Left lung (tissue), 4 donors: ENCODE measurements at regions not wholly inside any gene's neighbourhood (a gene's known extent, or its start where the extent isn't known, plus 50 kb on each side); places are given as distances from the start of the nearest gene placed in this dataset.
"Not testable (repeated sequence)": the region's sequence is repeated elsewhere in the genome, so short reads cannot be mapped to it uniquely, and the experiment has no call there.

ENCODE experiments used
- ATAC-seq: fragments of 200-7000 bp; cut with Tn5 transposase; one replicate; pipeline ENCODE4 v1.9.1; 2020; ENCODE audit warnings: moderate library complexity
- DNase-seq, 4 donors: peaks; one replicate each; pipeline ENCODE4 v3.0.0-alpha.2; 2013 to 2020
- H3K27ac ChIP-seq, 2 donors: fragments of 200-600 bp; sonication (generic) in 1 of 2; one replicate each; pipeline versions ENCODE4 v1.5.0 to v1.8.0; 2020 to 2021
- H3K27me3 ChIP-seq, 2 donors: fragments of 200-600 bp; sonication (generic) in 1 of 2; one replicate each; pipeline versions ENCODE4 v1.5.0 to v1.8.0; 2020 to 2021
- H3K36me3 ChIP-seq, 2 donors: fragments of 200-600 bp; sonication (generic) in 1 of 2; one replicate each; pipeline versions ENCODE4 v1.5.0 to v1.8.0; 2020 to 2021
- H3K4me1 ChIP-seq, 2 donors: fragments of 200-600 bp; one replicate each; pipeline ENCODE4 v1.8.0; 2021
- H3K4me3 ChIP-seq, 2 donors: fragments of 200-600 bp; sonication (generic) in 1 of 2; one replicate each; pipeline versions ENCODE4 v1.5.0 to v1.8.0; 2020 to 2021; ENCODE audit warnings: mild to moderate bottlenecking in 1 of 2
- H3K9me3 ChIP-seq, 2 donors: fragments of 200-600 bp; sonication (generic) in 1 of 2; one replicate each; pipeline versions ENCODE4 v1.5.0 to v1.8.0; 2020 to 2021
- intact Hi-C, 2 donors: fragments of 100-400 bp; cut with DNase I; formaldehyde crosslinking; loops; one replicate each; pipeline versions ENCODE4 v1.11.2 to v1.14.2; 2022
- TF ChIP-seq, protein P1 (sequence below), 2 donors: fragments of 200-600 bp; sonication (generic) in 1 of 2; IDR thresholded peaks; one replicate each; pipeline versions ENCODE4 v1.5.0 to v1.8.0; 2021; ENCODE audit warnings: antibody characterized with exemption in 2 of 2
- donor health status: DM: no; HTN: yes; CAD: no.
- donor health status: DM: no; HTN: no; CAD: no.

DNA sequence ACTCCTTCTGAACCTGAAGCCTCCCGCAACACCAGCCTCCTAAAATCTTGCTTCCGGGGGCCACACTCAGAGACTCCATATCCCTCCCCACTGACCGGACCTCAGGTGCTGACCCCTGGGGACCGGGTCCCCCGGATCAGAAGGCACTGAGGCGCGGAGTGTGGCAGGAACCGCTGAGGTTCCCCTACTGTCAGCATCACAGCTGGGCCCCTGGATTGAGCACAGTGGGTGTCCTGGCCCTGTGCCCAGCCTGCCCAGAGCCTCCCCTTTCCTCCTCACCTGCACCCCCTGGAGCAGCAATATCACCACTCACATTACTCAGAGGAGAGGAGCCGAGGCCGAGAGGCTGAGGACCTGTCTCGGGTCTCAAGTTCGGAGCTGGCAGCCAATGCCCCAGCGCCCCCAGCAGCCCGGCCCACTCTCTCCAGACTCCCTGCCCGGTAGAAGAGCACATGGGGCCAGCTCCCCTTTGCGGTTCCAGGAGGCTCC lies 101.2 kb upstream of the EIF5 start:
- H3K4me3 ChIP-seq = no peak overlapping the region
- no peak for ATAC-seq

DNA sequence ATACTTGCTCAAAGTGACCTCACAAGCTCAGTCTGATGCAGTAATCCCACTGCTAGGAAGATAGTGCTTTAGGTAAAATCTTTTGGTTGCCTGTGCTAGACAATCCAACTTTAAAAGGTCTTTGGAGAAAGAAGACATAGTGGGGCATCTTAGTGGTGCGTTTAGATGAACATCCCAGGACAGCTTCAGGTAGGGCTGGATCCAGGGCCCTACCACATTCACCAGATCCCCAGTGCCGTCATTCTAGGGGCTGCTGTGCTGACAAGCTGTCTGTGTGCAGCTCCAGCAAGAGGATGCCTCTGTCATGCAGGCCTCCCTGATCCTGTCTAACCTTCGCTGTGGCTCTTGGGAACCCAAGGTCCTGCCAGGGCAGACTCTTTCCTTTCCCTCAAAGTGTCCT lies 100.7 kb upstream of the EIF5 start:
- intact Hi-C loops = no loop called here
- Histone ChIP-seq H3K4me3 (no peak overlapping the region), H3K36me3 (no peaks in the 10 kb centered on the region), H3K27ac (no peak overlapping the region), H3K27me3 (peaks cover 0 to 5% of the 10 kb centered on the region in 2 donors), H3K9me3 (peaks cover 0 to 6% of the 10 kb centered on the region in 2 donors), H3K4me1 (peaks cover 0 to 4% of the 10 kb centered on the region in 2 donors)
- DNase-seq (no peak), ATAC-seq (no peak)
- TF ChIP-seq, protein P1, sequence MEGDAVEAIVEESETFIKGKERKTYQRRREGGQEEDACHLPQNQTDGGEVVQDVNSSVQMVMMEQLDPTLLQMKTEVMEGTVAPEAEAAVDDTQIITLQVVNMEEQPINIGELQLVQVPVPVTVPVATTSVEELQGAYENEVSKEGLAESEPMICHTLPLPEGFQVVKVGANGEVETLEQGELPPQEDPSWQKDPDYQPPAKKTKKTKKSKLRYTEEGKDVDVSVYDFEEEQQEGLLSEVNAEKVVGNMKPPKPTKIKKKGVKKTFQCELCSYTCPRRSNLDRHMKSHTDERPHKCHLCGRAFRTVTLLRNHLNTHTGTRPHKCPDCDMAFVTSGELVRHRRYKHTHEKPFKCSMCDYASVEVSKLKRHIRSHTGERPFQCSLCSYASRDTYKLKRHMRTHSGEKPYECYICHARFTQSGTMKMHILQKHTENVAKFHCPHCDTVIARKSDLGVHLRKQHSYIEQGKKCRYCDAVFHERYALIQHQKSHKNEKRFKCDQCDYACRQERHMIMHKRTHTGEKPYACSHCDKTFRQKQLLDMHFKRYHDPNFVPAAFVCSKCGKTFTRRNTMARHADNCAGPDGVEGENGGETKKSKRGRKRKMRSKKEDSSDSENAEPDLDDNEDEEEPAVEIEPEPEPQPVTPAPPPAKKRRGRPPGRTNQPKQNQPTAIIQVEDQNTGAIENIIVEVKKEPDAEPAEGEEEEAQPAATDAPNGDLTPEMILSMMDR (IDR thresholded peaks at IDR 0.05) = no peak

More for the DNA sequence above, 101.2 kb upstream of the EIF5 start:
- TF ChIP-seq, protein P1 (IDR thresholded peaks at IDR 0.05) = no peak
- intact Hi-C loops = no loop called here
- no peaks in the 10 kb centered on the region for H3K36me3 ChIP-seq
- peaks cover 0 to 5% of the 10 kb centered on the region in 2 donors for H3K27me3 ChIP-seq
- peaks cover 0 to 4% of the 10 kb centered on the region in 2 donors for H3K4me1 ChIP-seq
- peaks cover 0 to 1% of the 10 kb centered on the region in 2 donors for H3K9me3 ChIP-seq
- H3K27ac ChIP-seq = no peak overlapping the region
- DNase-seq = no peak

DNA sequence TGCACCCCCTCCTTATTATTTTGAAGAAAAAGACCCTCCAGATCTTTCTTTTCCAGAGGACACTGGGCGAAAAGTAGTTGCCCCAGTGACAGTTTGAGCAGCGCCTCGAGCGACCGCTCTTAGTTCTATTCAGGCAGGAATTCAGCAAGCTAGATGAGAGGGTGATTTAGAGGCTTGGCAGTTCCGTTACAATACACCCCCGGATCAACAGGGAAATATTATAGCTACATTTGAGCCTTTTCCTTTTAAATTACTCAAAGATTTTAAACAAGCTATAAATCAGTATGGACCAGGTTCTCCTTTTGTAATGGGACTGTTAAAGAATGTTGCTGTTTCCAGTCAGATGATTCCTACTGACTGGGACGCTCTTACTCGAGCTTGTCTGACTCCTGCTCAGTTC lies 99.2 kb upstream of the EIF5 start:
- H3K4me1 ChIP-seq, H3K4me3 ChIP-seq, H3K27me3 ChIP-seq, H3K27ac ChIP-seq, intact Hi-C loops, H3K36me3 ChIP-seq, DNase-seq, ATAC-seq: not testable (repeated sequence)
- peaks cover 0 to 21% of the 10 kb centered on the region in 2 donors for H3K9me3 ChIP-seq

DNA sequence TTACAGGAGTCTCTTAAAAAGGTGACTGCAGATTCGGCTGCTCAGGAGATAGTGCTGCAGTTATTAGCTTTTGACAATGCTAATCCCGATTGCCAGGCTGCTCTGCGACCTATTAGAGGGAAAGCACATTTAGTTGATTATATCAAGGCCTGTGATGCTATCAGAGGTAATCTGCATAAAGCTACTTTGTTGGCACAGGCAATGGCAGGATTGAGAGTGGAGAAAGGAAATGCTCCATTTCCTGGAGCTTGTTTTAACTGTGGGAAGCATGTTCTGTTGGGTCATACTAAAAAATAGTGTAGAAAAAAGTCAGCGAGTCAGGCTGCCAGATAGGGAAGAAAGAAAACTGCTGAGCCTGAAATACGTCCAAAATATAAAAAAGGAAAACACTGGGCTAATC lies 98.5 kb upstream of the EIF5 start:
- ATAC-seq, H3K27ac ChIP-seq, intact Hi-C loops, H3K4me1 ChIP-seq, H3K27me3 ChIP-seq, H3K4me3 ChIP-seq, H3K36me3 ChIP-seq: not testable (repeated sequence)
- H3K9me3 ChIP-seq = peaks cover 0 to 25% of the 10 kb centered on the region in 2 donors
- DNase-seq = peak in 2 of 4 donors; percentile 13 to 44

GRCh38 chr14:103239751-103240150 lies 94.3 kb upstream of the EIF5 start:
- no peak overlapping the region for H3K27ac ChIP-seq
- peaks cover 0 to 5% of the 10 kb centered on the region in 2 donors for H3K27me3 ChIP-seq
- H3K36me3 ChIP-seq = no peaks in the 10 kb centered on the region
- peaks cover 0 to 29% of the 10 kb centered on the region in 2 donors for H3K9me3 ChIP-seq
- intact Hi-C loops = no loop called here
- H3K4me1 ChIP-seq = peaks cover 0 to 4% of the 10 kb centered on the region in 2 donors
- TF ChIP-seq, protein P1 (IDR thresholded peaks at IDR 0.05) = no peak
- DNase-seq = no peak
- H3K4me3 ChIP-seq = no peak overlapping the region
- no peak for ATAC-seq

- no peak overlapping the region for H3K4me3 ChIP-seq
- intact Hi-C loops = no loop called here
- TF ChIP-seq, protein P1 (IDR thresholded peaks at IDR 0.05) = no peak
- H3K27me3 ChIP-seq = no peaks in the 10 kb centered on the region
- DNase-seq (no peak), ATAC-seq (no peak)
- no peaks in the 10 kb centered on the region for H3K36me3 ChIP-seq
- H3K9me3 ChIP-seq = peaks cover 0 to 29% of the 10 kb centered on the region in 2 donors
- H3K27ac ChIP-seq = no peak overlapping the region
- H3K4me1 ChIP-seq = no peaks in the 10 kb centered on the region
Measured at GRCh38 chr14:103241531-103241930, 92.5 kb upstream of the EIF5 start.
